GM19351 (cell line): ENCODE measurements at regions not wholly inside any gene's neighbourhood (a gene's known extent, or its start where the extent isn't known, plus 50 kb on each side); places are given as distances from the start of the nearest gene placed in this dataset.
"Not testable (repeated sequence)": the region's sequence is repeated elsewhere in the genome, so short reads cannot be mapped to it uniquely, and the experiment has no call there.

ENCODE experiments used
- ATAC-seq: cut with Tn5 transposase; IDR thresholded peaks from one replicate; pipeline ENCODE4 v1.9.1; 2021; ENCODE audit warnings: mild to moderate bottlenecking, moderate library complexity; ENCODE audit not compliant: unreplicated experiment

DNA sequence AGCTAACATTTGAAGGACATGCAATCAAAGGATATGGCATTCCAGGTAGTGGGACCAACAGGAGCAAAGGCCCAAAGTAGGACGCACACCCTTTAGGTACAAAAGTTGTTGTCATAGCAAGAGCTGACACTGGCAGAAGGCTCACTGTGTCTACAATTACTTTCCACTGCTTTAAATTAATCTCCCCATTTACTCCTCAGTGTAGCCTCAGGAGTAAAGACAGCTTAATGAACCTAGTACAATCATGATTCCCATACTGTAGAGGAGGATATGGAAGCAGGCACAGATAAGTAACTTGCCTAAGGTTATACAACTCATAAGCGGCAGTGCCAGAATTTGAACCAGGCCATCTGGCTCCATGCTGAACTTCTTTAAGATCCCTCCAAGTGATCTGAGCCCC is 212.9 kb upstream of the SFSWAP start:
- no peak for ATAC-seq

DNA sequence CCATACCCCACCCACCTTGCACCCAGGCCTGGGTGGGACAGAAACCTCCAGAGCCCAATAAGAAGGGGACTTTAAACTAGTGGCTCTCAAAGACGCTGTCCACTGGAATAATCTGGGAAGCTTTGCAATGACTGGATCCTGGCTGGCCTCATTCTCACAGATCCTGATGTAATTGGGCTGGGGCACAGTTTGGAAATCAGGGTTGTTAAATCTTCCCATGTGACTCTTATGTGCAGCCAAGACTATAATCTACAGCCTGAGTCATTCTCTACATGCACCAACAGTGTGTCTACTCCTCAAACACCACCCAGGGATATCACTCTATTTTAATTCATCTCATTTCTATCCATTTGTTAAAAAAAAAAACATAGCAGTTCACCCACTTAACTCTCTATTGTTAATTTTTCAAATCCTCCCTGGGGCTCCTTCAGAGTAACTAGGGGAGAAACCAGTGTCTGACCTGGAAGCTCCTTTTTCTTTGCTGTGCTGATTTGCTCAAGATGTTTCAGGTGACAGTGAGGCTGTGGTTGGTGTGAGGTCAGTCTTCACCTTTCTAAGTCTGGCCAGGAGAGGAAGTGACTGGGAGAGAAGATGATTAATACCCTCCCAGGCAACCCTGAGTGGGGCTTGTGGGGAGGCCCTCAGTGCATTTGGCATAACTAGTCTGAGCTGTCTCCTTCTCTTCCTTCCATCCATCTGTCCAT is 211.6 kb upstream of the SFSWAP start:
- peak; percentile 87 for ATAC-seq

DNA sequence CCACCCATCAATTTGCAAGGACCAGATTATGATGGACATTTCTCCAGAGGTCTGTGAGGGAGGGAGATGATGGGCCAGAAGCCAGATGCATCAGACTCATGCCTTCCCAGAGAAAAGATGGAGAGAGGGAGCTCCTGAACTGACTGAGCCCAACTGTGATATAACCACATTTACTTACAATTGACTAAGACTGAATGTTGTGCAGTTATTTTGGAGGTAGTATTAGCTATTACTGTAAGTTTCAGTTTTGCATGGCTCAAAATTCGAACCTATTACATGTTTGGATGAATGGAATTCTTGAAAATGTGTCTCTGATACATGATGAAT is 211.1 kb upstream of the SFSWAP start:
- peak; percentile 44 for ATAC-seq

DNA sequence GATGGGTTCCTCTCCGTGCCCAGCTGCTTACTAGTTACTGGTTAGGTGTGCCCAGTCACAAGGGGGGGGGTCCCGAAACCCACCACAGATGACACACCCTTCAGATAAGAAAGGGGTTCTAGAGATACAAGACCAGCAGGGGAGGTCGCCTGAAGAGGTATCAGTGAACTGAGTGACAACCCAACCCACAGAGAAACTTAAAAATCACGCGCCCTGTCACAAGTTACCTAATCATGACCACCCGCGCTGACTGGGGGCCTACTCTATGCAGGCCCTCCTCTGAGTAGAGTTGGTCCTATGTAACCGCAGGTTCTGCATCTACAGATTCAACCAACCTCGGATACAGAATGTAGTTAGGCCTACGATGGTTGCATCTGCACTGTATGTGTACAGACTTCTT is 210.3 kb upstream of the SFSWAP start:
- no peak for ATAC-seq

DNA sequence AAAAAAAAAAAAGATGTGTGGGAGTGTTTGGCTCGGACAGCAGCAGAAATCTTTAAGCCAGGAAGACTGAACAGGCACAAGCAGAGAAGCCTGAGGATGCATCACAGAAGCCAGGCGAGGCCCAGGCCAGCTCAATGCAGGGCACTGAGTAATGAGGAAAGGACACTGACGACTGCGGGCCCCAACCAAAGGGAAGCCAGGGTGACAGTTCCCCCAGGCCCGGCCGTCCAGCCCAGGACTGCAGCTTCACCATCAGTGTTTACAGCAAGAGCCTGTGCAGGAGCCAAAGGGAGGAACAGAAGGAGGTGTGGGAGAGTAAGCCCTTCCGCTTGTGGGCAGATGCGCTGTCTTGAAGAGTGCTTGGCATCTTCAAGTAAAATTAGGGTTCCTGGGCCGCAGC is 205.3 kb upstream of the SFSWAP start:
- no peak for ATAC-seq

DNA sequence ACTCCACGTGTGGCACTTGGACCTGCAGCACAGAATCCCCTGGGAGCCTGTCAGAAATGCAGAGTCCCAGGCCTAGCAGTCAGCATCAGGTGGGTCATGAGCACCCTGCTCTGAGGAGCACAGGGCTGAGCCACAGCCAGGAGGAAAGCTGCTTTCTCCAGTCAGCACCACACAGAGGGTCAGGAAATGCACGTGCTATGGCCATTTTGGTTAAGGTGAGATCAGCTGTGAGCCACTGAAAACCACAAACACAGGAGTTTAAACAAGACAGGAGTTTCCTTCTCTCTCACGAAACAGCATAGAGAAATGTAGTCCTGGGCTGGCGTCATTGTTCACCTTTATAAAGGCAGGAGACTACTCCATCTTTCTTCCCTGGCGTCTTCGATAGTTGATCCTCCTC is 204.5 kb upstream of the SFSWAP start:
- ATAC-seq, result no peak

DNA sequence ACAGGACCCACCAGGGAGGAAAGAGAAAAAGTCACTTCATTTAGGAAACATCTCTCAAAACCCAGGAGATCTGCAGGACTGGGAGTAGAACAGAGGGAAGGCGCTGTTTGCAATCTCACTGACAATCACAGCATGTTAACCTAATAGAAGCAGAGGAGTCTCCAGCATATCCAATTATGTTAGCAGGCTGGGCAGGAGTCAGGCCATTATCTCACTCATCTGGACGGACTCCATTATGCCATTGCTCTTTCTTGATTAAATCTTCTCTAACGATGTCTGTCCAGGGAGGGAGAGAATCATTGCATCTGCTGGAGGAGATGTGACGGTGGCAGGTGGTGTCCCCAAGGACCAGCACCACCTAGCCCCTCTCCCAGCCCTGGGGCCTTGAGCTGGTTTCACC is 203.8 kb upstream of the SFSWAP start:
- no peak for ATAC-seq

DNA sequence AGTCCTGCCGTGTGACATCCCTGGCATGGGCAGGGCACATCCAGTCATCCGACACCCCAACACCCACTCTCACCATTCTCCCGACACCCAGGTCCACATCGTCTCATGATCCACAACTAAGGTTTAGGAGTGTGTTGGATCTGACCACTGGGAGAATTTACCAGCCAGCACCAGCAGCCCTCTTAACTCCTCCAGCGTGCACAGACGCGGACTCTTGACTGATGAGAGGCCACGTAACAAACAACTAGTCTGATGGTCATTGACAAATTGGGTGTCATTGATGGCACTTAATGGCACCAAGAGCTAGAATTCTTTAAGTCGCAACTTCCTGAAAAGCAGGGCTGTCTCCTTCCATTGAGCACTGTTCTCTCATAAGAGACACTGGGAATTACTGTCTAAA is 203.0 kb upstream of the SFSWAP start:
- ATAC-seq, result no peak

DNA sequence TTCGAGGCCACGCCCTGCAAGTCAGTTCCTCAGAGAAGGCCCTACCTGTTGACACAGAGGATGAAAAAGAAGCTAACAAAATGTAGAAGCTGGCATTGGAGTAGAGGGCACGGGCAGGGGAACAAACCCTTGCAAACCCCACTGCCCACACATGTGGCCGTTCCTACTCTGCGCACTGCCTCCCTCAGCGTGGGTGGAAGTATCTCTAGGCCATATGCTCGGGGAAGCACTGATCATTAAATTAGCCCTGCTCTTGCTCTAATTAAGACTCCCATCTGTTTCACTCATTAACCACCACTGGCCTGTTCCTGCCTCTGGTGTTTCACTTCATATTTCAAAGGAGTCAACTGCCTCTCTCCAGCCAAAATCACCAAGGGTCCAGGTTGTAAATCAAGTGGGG is 201.2 kb upstream of the SFSWAP start:
- ATAC-seq, result no peak

DNA sequence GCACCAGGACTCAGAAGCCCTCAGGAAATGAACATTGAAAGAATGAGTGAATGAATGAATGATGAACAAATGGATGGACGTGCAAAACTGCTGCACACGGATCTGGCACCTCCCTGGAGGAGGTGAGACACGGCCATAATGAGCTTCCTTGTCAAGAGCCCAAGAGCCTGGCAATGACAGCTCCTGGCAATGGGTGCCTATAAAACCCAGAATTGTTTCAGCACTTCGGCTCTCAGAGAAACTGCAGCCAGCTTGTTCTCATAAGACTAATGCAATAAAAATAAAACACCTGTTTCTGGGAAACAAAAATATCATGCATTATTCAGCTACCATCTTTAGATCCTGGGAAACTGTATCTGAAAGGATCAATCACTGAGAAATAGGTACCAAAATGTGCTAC is 200.5 kb upstream of the SFSWAP start:
- no peak for ATAC-seq

DNA sequence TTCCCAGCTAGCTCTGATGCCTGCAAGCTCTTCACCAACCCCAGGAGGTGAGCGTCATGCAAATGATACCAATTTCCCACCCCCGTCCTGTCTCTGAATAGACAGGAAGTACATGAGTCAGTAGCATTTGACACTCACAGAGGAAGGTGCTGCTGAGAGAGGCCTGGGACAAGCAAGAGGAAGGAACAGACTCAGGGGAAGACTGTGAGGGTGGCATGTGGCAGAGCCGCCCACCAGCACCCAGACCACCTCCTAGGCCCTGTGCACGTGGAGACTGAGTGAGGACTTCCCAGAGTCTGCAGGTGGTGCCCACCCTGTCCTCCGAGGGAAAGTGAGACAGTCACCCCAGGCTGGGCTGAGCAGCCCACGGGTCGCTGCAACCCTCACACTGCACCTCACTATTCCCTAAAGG is 199.5 kb upstream of the SFSWAP start:
- peak; percentile 99 for ATAC-seq

DNA sequence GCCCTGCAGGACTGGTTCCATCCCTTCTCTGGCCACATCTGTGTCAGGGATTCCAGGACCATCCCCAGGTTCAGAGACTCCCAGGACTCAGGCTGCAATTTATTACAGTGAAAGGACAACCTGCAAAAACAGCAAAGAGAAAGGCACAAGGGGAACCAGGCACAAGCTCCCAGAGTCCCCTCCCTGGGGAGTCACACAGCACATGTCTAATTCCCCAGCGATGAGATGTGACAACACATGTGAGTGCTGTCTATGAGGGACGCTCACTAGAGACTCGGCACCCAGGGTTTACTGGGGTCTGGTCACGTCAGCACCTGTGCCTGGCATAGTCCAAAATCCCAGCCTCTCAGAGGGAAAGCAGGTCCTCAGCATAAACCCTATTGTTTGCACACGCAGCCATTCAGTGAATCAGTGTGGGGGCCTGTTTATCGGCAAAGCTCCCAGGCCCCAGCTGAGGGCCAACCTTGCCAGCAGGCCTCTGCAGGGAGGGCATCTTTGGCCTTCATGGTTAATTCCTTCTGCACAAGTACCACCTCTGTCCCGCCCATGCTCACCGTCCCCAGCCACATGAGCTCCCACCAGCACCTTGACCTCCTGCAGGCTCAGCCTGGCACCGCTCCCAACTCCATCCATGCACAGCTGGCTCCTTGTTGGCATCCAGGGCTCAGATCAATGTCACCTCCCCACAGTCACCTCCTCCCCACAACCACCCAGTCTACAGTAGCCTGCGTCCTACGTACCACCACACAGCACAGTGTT is 198.9 kb upstream of the SFSWAP start:
- peak; percentile 21 for ATAC-seq

DNA sequence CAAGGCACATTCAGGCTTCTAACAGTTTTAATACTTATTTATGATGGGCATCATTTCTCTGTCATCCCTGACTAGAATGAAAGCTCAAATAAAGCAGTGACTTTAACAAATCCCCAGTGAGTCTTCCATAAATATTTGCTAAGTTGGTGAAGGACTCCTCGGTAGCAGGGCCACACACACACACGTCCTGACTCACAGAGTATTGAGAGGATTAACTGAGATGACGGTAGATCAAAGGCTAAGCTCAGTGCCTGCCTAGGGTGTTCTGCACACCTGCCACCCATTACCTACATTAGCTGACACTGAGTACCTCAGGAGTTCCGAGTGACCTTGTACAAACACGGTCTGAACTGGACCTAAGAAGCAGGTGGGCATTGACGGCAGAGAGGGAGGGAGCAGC is 197.3 kb upstream of the SFSWAP start:
- ATAC-seq, result no peak

DNA sequence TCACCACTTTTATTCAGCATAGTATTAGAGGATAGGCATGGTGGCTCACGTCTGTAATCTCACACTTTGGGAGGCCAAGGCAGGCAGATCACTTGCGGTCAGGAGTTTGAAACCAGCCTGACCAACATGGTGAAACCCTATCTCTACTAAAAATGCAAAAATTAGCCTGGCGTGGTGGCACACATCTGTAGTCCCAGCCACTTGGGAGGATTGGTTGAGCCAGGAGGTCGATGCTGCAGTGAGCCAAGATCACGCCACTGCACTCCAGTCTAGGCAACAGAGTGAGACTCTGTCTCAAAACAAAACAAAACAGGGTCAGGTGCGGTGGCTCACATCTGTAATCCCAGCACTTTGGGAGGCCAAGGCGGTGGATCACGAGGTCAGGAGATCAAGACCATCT is 190.3 kb upstream of the SFSWAP start:
- ATAC-seq, result not testable (repeated sequence)

DNA sequence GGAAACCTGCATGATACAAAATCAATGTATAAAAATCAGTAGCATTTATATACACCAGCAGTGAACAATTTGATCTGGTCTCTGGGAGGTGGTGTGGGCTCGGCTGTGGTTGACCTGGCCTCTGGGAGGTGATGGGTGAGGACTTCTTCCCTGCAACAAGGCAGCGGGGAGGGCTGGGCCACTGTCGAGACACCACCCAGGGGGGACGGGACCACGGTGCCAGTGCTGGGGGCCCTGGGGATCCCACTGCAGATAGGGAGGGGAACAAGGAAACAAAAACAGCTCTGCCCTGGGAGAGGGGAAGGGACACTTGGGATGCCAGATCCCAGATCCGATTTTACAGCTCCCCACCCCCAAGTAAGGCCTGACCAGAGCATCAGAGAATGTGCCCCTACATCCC is 189.6 kb upstream of the SFSWAP start:
- no peak for ATAC-seq

DNA sequence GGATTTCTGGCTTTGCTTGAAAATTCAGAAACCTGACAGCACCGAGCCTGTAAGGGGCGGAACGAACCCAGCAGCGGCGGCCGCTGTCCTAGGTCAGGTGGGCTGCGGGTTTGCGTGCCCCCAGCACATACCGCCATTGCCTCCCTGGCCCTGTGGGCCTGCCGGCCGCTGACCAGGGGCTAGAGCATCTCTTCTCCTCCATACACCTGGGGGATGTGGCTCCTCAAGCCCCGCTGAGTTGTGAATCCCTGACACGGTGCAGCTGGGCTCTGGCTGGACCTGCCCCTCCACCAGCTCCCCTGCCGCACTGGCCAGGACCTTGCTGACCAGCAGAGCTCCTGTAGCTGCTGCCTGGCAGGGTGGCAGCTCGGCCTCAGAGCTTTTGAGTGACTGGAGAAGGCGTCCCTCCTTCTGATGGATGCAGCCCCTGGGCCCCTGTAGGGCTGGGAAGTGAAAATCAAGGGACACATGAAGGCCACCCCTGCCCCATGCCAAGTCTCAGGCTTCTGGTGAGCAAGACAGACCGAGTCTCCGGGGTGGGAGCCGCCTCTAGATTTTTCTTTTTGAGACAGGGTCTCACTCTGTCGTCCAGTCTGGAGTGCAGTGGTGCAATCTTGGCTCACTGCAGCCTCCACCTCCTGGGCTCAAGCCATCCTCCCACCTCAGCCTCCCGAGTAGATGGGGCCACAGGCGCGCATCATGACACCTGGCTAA is 184.9 kb upstream of the SFSWAP start:
- no peak for ATAC-seq

DNA sequence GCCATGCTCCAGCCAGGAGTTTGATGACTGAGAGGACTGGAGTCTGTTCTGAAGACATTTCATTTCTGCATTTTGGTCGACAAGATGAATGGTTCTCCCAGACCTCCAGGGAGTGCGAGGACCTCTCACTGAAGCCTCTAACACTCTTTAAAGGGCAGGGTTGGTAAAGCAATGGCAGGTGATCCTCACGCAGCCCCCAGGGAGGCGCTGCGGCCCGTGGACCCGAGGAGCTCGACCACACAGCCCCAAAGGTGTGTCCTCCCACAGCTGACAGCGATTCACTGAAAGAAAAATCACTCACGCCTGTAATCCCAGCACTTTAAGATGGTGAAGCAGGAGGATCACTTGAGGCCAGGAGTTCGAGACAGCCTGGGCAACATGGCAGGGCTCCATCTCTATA is 183.8 kb upstream of the SFSWAP start:
- ATAC-seq, result no peak

DNA sequence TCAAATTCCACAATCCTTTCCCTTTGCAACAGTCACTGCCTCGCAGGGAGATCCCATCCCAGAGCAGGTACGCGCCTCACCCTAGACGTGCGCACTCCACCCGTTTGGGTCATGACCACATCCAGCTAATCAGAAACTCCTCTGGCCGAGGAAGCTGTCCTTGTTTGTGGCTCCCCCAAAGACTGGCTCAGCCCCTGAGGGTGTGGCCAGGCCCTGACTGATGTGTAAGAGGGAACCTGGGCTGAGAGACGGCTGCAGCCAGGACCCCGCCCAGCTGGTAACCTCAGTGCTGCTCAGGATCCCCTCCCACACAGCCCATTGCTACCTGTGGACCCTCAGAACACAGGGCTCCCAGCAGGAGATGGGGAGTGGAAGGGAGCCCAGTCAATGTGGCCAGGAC is 183.2 kb upstream of the SFSWAP start:
- ATAC-seq, result no peak

DNA sequence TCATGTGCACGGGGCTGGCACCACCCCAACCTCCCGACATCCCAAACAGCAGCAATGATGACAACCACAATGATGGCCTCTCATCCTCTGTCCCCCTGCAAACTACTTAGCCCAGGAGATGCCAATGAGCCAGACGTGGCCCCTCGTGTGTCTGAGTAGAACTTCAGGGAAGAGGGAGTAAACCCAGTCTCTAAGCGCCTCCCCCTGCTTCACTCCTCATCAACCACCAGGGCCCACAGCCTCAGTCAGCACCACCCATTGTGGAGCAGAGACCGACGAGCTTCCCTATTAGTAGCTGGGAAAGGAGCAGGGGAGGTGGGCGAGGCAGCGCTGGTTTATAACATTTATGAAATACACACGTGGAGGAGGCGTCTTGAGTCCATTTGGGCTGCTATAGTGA is 182.7 kb upstream of the SFSWAP start:
- ATAC-seq, result no peak

DNA sequence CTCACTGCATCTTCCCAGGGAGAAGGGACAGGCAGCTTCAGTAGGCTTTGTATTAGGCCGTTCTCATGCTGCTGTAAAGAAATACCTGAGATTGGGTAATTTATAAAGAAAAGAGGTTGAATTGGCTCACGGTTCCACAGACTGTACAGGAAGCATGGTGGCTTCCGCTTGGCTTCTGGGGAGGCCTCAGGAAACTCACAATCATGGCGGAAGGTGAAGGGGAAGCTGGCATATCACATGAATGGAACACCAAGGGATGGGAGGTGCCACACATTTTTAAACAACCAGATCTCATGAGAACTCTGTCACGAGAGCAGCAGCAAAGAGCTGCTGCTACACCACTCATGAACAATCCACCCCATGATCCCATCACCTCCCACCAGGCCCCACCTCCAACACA is 182.2 kb upstream of the SFSWAP start:
- ATAC-seq, result no peak

DNA sequence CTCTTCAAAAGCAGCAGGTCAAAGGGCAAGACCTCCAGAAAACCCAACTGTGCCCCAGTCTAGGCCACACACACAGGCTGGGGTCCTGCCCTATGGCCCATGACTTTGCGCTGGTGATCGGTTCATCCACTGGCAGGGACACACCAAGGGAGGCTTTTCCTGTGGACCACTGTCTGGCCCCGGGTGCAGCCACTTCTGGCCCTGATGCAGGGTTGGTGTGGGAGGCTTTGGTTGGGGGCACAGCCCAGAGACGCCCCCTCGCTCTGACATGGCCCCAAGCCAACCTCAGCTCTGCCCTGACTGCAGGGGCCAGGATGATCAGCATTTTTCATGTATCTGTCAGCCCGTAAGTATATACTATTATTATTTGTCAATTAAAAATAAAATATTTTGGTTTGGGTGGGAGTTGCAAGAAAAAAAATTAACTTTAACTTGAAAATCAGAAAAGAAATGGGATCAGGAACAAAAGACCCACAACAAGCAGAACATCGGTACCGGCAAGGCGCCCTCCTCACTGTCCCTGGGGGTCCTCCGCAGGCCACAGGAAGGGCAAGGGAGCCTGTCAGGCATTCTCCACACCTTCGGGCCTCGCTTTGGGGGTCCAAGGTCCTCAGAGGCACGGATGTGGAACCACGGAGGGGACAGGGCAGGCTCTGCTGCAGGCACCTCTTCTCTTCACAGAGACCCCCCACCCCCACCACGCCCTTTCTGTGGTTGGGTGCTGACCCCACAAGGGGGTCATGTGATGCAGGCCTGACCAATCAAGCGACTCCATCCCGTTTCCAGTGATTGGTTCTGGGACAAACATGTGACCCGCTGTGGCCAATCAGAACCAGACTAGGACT is 181.5 kb upstream of the SFSWAP start:
- no peak for ATAC-seq

DNA sequence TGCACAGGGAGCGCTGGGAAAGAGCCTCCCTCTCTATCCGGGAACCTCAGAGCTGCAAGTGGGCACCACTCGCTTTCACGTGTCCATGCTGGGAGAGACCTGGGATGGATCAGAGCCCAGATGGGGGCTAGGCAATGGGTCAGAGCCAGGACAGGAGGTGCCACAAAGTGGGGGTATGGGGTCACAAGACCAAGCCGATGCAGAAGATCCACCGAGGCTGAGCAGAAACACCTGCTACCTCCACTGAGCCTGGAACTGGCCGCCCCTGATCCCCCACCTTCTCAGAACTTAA is 180.9 kb upstream of the SFSWAP start:
- no peak for ATAC-seq
